ENCODE measurements at regions not wholly inside any gene's neighbourhood (a gene's known extent, or its start where the extent isn't known, plus 50 kb on each side); places are given as distances from the start of the nearest gene placed in this dataset.

- TF ChIP-seq CTCF (IDR thresholded peaks at IDR 0.05 in 4 of 5, conservative IDR thresholded peaks at IDR 0.05 in 1 of 5) = no peak
- no peak for TF ChIP-seq POLR2A (IDR thresholded peaks at IDR 0.05)
Observed at GRCh38 chr2:219824996-219825395, 197.6 kb downstream of the SLC4A3 start.

Measured in gastrocnemius medialis (tissue), 4 donors.